ENCODE measurements at regions not wholly inside any gene's neighbourhood (a gene's known extent, or its start where the extent isn't known, plus 50 kb on each side); places are given as distances from the start of the nearest gene placed in this dataset.

DNA sequence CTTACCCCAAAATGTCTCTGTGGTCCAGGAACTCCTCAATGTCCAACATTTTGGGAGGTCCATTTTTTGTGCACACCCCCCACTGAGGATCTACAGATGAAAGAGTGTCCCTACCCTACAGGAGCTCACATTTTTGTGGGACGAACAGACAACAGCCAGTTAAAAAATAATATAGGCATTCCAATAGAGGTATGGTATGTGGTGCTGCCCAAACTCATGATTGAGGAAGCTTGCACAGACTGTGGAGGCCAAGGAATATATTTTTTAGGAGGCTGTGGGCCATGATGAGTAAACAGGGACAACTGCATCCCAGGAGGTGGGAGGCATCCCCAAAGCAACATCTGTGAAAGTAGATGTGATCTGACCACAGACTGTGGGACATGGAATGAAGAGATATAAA, 181.0 kb upstream of the HCCS start:
- Histone ChIP-seq H3K9me3 (ENCODE audit: severe bottlenecking) (no peaks in the 10 kb centered on the region), H3K36me3 (no peaks in the 10 kb centered on the region), H3K27ac (no peak overlapping the region), H3K4me3 (ENCODE audit: low read depth, low read length) (no peak overlapping the region), H3K27me3 (ENCODE audit: insufficient read depth, low read depth, severe bottlenecking) (no peaks in the 10 kb centered on the region)
- DNase-seq, result no peak
- TF ChIP-seq, protein P1, sequence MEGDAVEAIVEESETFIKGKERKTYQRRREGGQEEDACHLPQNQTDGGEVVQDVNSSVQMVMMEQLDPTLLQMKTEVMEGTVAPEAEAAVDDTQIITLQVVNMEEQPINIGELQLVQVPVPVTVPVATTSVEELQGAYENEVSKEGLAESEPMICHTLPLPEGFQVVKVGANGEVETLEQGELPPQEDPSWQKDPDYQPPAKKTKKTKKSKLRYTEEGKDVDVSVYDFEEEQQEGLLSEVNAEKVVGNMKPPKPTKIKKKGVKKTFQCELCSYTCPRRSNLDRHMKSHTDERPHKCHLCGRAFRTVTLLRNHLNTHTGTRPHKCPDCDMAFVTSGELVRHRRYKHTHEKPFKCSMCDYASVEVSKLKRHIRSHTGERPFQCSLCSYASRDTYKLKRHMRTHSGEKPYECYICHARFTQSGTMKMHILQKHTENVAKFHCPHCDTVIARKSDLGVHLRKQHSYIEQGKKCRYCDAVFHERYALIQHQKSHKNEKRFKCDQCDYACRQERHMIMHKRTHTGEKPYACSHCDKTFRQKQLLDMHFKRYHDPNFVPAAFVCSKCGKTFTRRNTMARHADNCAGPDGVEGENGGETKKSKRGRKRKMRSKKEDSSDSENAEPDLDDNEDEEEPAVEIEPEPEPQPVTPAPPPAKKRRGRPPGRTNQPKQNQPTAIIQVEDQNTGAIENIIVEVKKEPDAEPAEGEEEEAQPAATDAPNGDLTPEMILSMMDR (IDR thresholded peaks at IDR 0.05; ENCODE audit: low read depth, low read length), result no peak

DNA sequence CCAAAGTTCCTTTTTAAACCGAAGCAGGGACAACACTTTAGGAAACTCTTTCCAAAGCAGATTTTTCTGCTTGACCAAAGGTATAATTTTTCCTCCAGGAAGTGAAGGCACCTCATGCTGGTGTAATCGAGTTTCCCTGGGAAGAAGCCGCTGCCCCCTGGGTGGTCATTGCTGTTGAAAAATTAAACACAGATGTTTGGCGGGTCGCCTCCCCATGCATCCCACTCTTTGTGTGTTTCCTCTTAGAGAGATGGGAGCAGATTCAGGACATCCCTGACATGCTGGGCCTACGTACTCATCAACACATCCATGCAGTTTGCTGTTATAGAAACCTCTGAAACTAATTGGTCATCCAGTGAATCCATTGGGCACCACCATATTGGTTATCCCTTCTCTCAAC, 179.2 kb upstream of the HCCS start:
- no peaks in the 10 kb centered on the region for H3K9me3 ChIP-seq (ENCODE audit: severe bottlenecking)
- no peaks in the 10 kb centered on the region for H3K27me3 ChIP-seq (ENCODE audit: insufficient read depth, low read depth, severe bottlenecking)
- H3K4me3 ChIP-seq (ENCODE audit: low read depth, low read length), result no peak overlapping the region
- no peak for DNase-seq
- no peak overlapping the region for H3K27ac ChIP-seq
- TF ChIP-seq, protein P1 (IDR thresholded peaks at IDR 0.05; ENCODE audit: low read depth, low read length), result no peak
- no peaks in the 10 kb centered on the region for H3K36me3 ChIP-seq

DNA sequence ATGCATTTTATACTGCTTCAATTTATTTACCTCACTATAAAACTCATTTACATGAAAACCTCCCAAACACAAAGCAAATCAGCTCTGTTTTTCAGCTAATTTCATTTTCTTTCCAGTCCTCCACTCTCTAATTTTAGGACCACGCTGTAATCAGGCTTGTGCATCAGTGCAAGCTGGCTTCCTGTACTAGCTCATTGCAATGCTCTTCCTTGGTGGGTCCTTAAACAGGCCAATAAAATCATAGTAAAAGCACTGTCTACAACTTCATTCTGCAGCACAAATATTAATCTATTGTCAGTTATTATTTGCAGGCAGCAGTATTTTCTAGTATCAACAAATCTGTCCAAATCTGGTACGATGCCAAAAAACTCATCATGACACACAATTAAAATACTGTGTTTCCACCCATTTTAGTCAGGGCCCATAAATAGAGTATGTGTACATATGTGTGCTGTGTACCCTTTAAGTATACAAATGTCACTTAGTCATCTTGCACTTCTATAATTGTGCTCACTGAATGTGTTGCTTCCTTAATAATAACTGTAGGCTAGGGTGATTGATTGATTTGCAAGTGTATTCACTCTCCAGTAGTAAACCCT, 178.2 kb upstream of the HCCS start:
- H3K27me3 ChIP-seq (ENCODE audit: insufficient read depth, low read depth, severe bottlenecking), result no peaks in the 10 kb centered on the region
- H3K27ac ChIP-seq, result no peak overlapping the region
- no peak overlapping the region for H3K4me3 ChIP-seq (ENCODE audit: low read depth, low read length)
- no peaks in the 10 kb centered on the region for H3K9me3 ChIP-seq (ENCODE audit: severe bottlenecking)
- no peaks in the 10 kb centered on the region for H3K36me3 ChIP-seq
- TF ChIP-seq, protein P1 (IDR thresholded peaks at IDR 0.05; ENCODE audit: low read depth, low read length), result no peak
- no peak for DNase-seq

DNA sequence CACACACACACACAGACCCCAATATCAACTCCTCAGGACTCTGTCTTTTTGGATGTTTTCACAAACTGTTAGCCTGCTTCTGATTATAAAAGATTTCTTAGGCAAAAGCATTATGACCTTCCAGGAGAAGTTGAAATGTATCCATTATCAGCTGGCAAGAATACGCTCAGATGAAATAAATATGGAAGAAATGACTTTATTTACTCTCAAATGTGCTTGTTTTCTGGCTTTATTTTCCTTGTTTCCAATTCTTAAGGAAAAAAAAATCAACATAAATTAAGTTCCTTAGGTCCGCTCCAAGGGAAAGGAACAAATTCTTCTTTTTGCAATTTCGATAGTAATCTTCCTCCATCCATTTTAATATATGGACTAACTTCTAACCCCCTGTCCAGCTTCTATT, 175.6 kb upstream of the HCCS start:
- no peaks in the 10 kb centered on the region for H3K27me3 ChIP-seq (ENCODE audit: insufficient read depth, low read depth, severe bottlenecking)
- TF ChIP-seq, protein P1 (IDR thresholded peaks at IDR 0.05; ENCODE audit: low read depth, low read length), result no peak

DNA sequence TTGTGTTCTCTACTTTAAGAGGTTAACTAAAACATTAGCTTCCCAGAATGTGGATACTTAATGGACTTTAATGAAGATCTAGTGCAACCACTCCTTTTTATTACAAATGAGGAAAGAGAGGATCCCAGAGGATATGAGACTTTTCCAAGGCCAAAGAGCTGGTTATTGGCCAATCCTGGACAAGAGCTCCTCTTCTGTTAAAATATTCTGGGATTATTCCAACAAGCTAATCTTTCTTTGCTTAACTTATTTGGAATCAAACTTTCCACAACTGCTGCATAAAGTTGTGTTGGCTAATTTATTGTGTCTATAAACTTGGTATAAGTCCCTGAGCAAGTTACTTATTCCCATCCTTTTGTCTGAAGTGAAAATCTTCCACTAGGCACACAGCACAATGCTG, 174.2 kb upstream of the HCCS start:
- TF ChIP-seq, protein P1 (IDR thresholded peaks at IDR 0.05; ENCODE audit: low read depth, low read length), result no peak
- no peak overlapping the region for H3K4me3 ChIP-seq (ENCODE audit: low read depth, low read length)
- H3K27me3 ChIP-seq (ENCODE audit: insufficient read depth, low read depth, severe bottlenecking), result no peaks in the 10 kb centered on the region
- no peaks in the 10 kb centered on the region for H3K9me3 ChIP-seq (ENCODE audit: severe bottlenecking)
- no peak overlapping the region for H3K27ac ChIP-seq
- H3K36me3 ChIP-seq, result no peaks in the 10 kb centered on the region
- no peak for DNase-seq

More for the DNA sequence above, 175.6 kb upstream of the HCCS start:
- Histone ChIP-seq H3K9me3 (ENCODE audit: severe bottlenecking) (no peaks in the 10 kb centered on the region), H3K36me3 (no peaks in the 10 kb centered on the region), H3K27ac (no peak overlapping the region), H3K4me3 (ENCODE audit: low read depth, low read length) (no peak overlapping the region)
- no peak for DNase-seq

DNA sequence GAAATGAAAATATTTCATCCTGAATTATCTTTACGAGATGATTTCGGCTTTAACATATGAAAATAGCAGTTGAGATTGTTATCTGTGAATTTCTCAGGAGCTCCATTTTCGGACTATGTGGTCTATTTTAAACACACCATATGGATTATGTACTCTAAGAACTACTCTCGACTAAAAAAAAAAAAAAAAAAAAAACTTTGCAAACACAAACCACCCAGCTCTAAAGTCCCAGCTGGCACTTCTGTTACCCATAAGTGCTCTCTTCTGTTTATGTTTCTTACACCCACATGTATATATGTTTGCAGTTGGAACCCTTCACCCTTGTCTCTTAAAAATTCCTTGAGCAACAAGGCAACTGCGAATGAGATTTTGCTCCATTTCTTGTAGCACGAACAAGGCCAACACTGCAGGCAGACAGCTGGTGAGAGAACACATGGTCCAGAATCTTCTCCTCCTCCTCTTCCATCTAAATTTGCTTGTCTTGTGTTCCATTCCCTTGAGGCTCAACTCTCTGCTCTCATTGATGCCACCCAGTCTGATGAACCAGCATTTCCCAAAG, 172.7 kb upstream of the HCCS start:
- Histone ChIP-seq H3K36me3 (no peaks in the 10 kb centered on the region), H3K27ac (no peak overlapping the region), H3K9me3 (ENCODE audit: severe bottlenecking) (no peaks in the 10 kb centered on the region), H3K4me3 (ENCODE audit: low read depth, low read length) (no peak overlapping the region), H3K27me3 (ENCODE audit: insufficient read depth, low read depth, severe bottlenecking) (no peaks in the 10 kb centered on the region)
- DNase-seq, result no peak
- TF ChIP-seq, protein P1 (IDR thresholded peaks at IDR 0.05; ENCODE audit: low read depth, low read length), result no peak

All from WERI-Rb-1 (cell line).